Umbilical cord (tissue), 1 donor: ENCODE measurements at regions not wholly inside any gene's neighbourhood (a gene's known extent, or its start where the extent isn't known, plus 50 kb on each side); places are given as distances from the start of the nearest gene placed in this dataset.
"Not testable (repeated sequence)": the region's sequence is repeated elsewhere in the genome, so short reads cannot be mapped to it uniquely, and the experiment has no call there.

Experiments used
- DNase-seq: peaks from one replicate; pipeline ENCODE4 v3.0.0-alpha.2; 2015; ENCODE audit warnings: low spot score

- no peak for DNase-seq
These were observed 81.4 kb upstream of the ACSL1 start for GRCh38 chr4:184907216-184907615.

- DNase-seq = no peak
These were observed 82.0 kb upstream of the ACSL1 start for GRCh38 chr4:184907810-184908209.

DNA sequence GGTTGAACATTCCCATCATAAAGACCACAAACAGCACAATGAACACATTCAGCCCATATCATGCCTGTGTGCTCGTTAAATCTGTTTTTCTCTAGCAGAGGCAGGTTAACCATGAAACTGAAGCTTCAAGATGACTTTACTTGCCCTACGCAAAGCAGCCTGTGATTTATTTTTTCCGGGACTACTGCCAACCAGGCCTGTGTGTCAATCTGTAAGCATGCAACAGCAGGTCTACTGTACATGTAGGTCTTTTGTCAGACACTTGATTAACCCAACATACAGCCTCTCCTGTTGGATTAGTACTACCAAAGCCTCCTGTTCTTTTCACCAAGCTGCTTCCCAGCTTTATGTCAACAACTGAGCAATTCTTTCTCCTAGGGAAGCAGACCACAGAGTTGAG lies 85.5 kb upstream of the ACSL1 start:
- DNase-seq = no peak

- no peak for DNase-seq
These were observed 87.8 kb upstream of the ACSL1 start for GRCh38 chr4:184913356-184914143.

GRCh38 chr4:184918799-184919198 lies 93.0 kb upstream of the ACSL1 start:
- not testable (repeated sequence) for DNase-seq

- no peak for DNase-seq
These were observed 95.7 kb upstream of the ACSL1 start for GRCh38 chr4:184921456-184921855.

DNA sequence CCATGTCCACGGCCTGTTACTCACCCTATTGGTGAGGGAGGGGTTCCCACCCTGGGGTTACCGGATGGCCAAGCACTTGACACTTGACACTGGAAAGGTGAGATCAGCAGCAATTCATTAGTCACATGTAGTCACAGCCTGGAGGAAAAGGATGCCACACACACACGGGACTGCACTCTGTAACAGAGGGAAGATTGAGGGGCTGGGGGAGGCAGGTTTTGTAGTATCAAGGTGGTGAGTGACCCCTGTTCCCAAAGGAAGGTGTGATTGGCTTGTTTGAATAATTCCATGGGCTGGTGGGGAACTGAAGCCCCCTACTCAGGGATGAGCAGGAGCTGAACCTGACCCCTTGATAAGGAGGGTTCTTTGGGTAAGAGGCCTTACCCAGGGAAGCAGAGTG lies 96.0 kb upstream of the HELT start:
- DNase-seq = no peak

DNA sequence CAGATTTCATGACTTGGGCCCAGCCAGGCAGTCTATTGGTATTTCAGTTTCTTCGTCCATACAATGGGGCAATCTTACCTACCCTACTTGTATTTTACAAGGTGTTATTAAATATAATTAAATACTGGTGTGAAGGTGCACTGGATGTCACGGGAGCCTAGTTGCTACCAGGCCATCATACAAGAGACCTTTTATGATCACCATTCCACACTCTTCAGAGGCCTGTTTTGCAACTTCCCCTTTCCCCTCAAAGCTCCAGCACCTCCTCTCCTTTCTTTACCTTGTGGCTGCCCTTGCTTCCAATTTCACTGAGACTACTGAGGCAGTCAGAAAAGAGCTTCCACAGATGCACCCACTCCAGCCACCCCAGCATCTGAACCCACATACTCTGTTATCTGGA lies 93.8 kb upstream of the HELT start:
- DNase-seq = no peak

DNA sequence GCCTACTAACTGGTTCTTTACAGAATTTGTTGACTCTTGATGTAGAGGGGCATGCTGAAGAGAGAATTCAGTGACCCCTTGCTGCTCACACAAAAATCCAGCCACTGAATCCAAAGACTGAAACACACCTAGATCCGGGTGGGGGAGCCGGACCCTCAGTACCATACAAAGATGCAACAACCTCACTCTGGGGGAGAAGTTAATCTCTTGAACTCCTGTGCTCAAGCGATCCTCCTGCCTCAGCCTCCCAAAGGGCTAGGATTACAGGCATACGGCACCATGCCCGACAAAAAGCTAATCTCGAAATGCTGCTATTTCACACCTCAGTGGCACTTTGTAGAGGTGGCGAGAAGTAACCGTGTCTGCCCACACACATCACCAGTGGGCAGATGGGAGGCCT lies 88.8 kb upstream of the HELT start:
- DNase-seq = no peak

- DNase-seq = no peak
These were observed 88.3 kb upstream of the HELT start for GRCh38 chr4:184930026-184930425.

GRCh38 chr4:184932343-184932742 lies 85.9 kb upstream of the HELT start:
- peak; percentile 61 for DNase-seq

DNA sequence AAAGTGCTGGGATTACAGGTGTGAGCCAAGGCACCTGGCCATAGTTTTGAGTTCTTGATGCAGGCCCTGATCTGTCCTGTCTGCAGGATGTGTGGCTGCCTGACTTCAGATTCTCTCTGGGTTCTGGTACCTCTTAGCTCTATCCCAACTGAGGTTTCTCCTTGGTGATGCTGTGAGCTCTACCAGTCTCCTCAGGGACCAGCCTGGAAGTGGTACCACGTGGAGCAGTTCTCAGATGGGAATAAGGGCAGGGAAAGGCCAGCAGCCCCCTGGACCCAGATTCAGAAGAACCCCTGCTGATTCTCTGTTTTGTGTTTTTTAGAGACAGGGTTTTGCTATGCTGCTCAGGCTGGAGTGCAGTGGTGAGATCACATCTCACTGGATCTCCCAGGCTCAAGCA lies 85.0 kb upstream of the HELT start:
- no peak for DNase-seq

GRCh38 chr4:184934184-184934583 lies 84.1 kb upstream of the HELT start:
- no peak for DNase-seq

DNA sequence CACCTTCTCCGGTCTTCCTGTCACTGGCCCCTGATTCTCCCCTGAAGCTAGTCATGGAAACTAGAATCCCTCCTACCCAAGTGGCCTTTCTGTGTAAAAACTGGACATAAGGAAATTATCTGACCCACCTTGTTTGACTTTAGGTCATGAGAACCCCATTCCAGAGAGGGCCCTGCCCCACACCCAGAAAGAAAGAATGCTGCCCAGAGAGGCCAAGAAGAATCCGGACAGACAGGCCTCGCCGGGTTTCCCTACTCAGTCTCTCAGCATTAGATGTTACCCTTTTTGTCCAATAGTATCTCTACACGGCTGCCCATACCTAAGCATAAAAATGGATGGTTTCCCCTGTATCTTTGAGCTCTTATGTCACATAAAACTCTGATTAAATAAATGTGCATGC lies 83.3 kb upstream of the HELT start:
- DNase-seq = no peak

DNA sequence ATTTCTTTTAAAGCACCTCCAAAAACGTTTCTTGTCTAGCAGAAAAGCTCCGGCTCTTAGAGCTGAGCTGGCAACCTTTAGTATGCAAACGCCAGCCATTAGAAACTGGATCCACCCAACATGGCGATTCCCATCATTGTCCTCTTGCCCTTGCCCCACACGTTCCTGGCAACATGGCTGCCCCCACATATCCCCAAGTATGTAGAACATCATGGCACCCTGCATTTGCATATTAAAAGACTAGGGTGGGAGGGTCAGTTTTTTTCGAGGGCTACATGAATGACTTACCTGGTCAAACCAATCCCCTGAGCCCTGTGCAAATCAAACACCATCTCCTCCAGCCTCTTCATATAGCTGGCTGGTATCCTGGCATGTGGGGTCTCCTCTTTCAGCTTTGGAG lies 82.2 kb upstream of the HELT start:
- DNase-seq = no peak

- no peak for DNase-seq
These were observed 81.1 kb upstream of the HELT start for GRCh38 chr4:184937030-184937710.

DNA sequence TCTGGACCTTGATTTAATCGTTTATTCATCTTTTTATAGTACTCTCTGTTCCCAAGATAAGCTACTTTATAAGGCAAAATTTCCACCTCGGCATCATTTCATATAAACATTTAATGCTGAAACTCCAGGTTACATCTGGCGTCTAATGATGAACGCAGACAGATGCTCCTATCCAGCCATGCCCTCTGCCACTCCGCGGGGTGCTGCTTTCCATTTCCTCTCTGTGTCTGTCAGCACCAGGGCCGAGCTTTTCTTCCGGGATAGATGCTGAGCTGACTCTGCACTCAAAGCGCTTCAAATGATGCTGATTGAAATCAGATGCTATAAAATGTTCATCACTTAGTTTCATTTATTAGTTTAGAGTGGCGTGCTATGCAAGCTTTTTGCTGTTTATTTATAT lies 80.5 kb upstream of the HELT start:
- no peak for DNase-seq

- DNase-seq = no peak
These were observed 79.4 kb upstream of the HELT start for GRCh38 chr4:184938871-184939270.

DNA sequence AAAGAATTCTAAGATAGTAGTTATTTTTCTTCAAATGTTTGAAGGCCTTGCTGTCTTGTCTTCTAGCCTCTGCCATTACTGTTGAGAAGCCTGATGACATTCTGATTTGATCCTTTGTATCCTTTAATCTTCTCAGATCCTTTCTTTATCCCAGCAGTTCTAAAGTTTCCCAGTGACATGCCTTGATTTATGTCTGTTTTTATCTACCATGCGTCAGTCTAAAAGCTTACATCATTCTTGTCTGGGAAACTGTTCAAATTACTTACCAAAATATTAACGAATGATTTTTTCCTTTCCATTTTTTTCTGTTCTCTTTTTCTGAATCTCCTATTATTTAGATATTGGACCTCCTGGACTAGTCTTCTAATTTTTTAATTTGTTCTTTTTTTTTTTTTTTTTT lies 78.3 kb upstream of the HELT start:
- DNase-seq = no peak

DNA sequence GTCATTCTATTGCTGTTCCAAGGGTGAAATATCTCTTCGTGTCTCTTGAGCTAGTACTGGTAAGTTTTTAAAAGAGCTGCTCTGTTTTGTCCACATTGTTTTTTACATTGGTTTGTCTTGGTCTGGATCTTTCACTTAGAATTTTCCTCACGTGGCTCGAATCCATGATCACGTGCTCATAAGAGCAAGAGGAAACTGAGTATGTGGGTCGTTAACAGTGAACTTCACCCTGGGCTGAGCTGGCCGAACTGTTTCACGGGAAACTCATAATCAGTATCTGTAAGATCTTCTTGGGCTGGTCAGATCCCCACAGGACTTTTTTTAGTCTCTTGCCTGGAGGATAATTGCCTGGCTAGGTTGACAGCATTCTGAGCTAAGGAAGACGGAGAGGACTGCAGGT lies 77.8 kb upstream of the HELT start:
- DNase-seq = no peak

- DNase-seq = no peak
These were observed 76.4 kb upstream of the HELT start for GRCh38 chr4:184941671-184942418.
